ENCODE measurements at regions not wholly inside any gene's neighbourhood (a gene's known extent, or its start where the extent isn't known, plus 50 kb on each side); places are given as distances from the start of the nearest gene placed in this dataset.
"Not testable (repeated sequence)": the region's sequence is repeated elsewhere in the genome, so short reads cannot be mapped to it uniquely, and the experiment has no call there.

DNA sequence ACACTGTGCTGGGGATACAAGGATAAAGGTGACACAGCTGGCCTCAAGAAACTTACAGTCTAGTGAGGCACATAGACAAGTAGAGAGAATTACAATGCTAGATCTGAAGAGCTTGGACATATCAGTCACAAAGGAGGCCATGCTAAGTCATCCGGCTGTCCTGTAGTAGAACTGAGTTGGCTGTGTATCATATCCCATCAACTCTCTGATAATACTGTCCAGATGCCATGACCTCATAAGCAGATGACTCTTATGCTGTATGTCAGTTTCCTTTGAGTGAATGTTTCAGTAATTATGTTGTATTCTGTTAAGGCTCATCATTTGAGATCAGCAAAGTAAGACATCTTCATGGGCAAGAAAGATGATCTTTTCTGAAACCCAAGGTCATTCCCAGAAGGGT, 442.9 kb downstream of the MID1IP1 start:
- DNase-seq: no peak

DNA sequence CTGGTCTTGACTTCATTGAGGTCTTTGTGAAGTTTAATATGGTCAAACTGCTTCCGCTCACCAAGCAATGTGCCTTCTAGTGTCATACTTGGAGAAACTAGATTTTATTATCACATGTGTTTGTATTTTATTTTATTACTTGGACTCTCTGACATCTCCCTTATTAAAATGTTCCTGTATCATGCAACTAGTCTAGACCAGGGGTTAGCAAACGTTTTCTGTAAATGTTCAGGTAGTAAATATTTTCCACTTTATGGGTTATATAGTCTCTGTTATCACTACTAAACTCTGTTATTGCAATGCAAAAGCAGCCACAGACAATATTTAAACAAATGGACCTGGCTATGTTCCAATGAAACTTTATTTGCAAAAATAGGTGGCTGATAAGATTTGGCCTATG, 443.8 kb downstream of the MID1IP1 start:
- no peak for DNase-seq

DNA sequence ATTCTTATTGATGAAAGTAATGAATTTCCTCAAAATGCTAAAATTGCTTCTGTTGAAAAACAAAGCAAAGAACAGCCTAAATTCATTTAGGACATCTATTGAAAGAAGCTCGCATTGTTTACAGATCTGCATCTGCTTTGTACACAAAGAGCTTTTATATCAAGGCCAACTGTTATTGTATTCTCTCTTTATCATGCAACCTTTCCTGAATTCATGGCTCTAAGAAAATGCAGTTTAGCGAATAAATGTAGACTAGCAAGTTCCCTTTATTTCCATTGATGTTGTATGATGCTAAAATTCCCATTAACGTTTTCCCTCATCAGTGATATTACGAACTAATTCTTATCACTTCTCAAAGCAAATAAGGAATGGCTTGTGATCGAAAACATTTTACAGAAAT, 446.3 kb downstream of the MID1IP1 start:
- DNase-seq: no peak

DNA sequence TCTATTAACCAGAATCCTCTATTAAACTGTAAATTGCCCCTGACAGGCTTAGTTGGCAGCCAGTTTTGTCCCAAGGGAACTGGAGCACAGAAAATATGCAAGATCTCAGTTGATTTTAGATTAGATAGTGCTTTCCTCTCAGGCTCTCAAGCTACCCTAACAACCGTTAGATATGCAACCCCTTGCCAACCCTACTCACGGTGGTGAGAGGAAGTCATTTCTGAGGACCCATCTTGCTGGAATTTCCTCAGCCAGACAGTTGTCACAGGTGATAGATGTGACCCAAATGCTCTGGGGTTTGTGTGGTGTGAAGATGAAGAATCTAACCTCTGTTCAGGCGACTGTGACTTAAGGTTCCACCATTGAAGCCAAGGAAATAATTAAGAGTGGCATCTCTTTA, 447.1 kb downstream of the MID1IP1 start:
- no peak for DNase-seq

DNA sequence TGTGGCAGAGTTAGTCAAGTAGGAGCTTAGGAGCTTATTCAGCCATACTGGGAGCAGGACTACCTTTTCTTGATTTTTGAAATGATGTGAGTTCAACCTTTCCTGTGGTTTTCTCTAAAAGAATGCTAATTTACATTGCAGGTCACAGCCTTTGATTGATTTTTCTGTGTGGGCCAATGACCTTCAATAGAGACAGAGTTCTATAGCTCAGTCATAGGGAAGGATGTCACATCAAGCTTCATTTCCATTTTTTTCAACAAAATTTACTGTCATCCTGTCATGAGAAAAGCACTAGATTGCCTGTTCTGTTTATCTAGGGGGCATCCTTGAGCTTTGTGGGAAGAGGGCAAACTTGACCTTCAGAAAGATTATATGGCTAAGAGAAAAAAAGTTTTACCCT, 448.7 kb downstream of the MID1IP1 start:
- no peak for DNase-seq

DNA sequence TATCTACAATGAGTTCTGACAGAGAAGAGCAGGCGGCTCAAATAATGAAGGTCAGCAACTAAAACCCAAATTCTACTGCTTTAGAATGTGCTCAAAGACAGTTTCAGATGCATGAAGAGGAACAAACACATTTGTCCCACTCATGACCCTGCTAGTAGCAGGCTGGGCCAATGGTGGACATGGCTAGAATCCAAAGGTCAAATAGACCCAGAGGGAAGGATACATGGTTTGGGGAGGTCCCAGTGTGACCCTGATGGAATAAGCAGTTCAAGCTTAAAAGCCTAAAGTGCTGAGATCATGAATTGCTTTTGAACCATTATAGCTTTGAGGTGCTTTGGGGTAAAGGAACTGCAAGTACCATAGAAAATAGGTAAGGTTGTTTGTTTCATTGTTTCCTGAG, 450.7 kb downstream of the MID1IP1 start:
- DNase-seq: no peak

DNA sequence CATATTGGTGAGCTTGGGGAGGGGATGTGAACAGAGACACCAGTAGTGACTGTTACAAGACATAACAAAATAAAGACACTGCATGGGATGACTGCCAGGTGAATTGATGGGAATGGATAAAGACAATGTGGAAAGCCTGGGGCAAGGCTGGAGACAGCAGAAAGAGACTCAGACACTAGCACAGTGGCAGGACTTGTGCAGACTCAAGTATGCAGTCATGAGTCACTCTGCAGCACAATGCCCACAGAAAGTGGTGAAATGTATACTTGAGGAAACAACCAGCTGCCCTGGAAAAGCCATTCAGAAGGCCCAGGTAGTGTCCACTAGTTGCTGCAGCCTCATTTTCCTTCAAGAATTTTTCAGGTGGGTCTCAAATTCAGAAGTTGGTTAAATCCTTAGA, 452.3 kb downstream of the MID1IP1 start:
- no peak for DNase-seq

DNA sequence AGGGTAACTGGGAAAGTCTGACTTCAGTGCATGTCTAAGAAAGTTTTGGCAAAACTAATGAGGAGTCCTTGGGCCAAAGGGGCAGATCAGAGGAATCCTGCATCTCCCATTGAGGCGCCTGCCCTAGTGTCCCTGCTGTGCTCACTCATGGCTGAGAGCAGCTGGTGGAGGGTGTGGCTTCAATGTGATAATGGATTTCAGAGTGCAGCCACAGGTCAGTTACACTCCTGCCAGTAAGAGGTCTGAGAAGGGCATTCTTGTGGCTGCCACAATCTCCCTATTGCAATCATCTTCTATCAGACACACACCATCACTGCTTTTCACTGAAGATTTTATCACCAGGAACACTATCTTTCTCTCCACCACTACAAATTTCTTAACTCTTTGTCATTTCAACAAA, 457.1 kb downstream of the MID1IP1 start:
- no peak for DNase-seq

DNA sequence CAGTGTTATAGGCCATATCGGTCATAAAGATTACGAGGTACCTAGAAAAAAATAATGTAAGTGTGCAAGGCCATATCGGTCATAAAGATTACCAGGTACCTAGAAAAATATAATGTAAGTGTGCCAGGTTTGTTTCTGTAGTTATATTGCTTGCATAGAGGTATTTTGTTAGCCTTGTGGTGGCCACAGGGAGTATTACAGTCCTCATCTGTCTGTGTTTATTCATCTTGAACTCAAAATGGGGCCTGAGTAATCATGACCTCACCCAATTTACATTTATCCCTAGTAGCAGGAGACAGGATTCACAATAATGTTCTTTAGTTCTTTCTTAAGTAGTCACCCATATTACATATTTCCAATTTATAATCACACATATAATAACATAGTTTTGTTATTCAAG, 459.7 kb downstream of the MID1IP1 start:
- no peak for DNase-seq

DNA sequence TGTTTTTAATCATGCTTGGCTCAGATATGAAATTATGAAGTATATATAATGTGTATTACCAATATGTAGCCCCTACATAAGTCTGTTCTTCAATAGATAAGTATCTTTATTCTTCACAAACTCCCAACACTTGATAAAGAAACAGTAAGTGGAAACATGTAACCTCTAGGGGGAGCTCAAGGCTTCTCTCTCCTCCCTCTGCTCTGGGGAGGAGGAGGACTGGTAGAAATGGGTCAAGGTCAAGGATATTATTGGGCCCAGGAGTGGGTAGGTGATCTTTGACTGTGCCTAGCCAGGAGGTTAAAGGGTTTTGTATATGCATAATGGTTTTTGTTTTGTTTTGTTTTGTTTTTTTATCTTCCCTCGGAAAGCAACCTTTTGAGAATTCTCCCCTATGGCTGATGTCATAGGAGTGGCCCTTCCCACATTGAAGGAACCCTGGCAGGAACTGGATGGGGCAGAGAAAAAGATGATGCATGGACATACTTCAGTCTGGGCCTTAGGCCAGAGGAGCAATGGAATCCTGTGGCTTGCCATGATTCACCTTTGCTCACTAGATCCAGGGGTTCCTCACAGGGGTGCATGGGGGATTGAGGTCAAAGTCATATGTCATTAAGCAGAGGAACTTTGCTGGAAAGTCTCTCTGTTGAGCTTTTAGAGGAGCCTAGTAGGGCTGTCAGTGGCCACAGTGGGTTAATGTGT, 460.3 kb downstream of the MID1IP1 start:
- DNase-seq: no peak

DNA sequence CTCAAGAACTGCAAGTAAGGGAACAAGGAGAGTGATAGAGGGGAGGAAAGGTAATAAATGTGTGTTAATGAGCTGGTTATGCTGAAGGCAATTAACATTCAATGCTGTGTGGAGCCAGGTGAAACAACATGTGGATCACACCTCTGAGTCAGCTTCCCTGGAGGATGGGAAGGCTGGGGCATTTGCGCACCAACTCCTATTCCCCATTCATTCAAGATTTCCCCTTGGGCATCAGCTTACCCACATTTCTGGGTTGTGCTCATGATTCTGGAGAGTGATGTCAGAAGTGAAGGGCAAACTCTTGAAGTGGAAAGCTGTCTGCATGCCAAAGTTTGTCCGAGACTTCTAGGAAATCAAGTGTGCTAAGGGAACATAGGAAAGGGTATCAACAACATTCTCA, 461.4 kb downstream of the MID1IP1 start:
- DNase-seq: no peak

DNA sequence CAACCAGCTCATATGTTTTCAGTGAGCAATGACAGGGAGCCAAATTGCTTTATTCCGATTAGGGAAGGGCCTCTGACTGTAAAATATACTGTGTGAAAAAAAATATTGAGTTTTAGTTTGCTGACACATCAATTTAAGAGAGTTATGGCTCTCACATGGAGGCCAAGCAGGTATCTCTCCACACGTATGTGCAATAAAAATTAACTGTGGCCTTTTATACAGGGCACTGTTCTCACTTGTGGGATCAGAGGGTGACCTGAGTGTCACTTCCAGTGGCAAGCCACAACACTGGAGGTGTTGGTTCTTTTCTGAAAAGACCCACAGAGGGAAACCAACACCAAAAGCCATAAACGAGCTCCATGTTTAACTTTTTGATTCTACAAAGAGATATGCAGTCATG, 462.8 kb downstream of the MID1IP1 start:
- no peak for DNase-seq

DNA sequence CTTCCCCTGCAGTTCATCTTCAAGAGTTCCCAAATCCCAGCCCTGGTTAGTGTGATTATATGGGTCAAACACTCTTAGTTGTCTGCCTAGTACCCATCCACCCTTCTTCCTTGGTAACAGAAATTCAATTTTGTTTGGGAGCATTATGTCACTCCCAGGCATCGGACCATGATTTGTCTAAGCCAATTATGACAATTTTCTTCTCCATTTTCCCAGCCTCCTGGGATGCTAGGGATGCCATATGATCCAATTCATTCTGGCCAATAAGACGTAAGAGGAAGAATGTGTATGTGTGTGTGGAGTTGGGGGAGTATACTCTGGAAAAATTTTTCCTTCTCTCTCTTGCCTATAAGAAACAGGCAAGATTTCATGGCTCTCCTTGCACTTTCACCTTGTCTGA, 465.9 kb downstream of the MID1IP1 start:
- no peak for DNase-seq

DNA sequence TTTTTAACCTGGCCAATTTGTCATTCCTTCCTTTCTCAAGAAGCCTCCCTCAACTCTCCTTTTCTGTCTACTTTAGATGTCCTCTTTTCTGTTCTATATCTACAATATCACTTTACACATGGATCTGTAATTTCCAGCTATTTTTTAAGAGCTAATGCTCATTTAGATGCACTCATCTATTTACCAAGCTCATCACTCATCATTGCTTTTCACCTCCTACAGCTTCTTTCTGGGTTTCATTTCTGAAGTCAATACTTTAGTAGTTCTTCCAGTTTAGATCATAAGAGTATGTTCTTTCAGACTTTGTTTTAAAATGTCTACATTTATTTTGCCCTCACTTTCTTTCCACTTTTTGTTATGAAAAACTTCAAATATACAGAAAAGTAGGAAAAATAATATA, 466.9 kb downstream of the MID1IP1 start:
- no peak for DNase-seq

DNA sequence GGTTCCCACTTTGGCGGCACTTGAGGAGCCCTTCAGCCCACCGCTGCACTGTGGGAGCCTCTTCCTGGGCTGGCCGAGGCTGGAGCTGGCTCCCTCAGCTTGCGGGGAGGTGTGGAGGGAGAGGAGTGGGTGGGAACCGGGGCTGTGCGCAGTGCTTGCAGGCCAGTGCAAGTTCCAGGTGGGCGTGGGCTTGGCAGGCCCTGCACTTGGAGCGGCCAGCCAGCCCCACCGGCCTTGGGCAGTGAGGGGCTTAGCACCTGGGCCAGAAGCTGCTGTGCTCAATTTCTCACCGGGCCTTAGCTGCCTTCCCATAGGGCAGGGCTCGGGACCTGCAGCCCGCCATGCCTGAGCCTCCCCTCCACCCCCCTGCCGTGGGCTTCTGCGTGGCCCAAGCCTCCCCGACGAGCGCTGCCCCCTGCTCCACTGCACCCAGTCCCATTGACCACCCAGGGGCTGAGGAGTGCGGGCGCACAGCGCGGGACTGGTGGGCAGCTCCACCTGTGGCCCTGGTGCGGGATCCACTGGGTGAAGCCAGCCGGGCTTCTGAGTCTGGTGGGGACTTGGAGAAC, 474.3 kb downstream of the MID1IP1 start:
- no peak for DNase-seq

DNA sequence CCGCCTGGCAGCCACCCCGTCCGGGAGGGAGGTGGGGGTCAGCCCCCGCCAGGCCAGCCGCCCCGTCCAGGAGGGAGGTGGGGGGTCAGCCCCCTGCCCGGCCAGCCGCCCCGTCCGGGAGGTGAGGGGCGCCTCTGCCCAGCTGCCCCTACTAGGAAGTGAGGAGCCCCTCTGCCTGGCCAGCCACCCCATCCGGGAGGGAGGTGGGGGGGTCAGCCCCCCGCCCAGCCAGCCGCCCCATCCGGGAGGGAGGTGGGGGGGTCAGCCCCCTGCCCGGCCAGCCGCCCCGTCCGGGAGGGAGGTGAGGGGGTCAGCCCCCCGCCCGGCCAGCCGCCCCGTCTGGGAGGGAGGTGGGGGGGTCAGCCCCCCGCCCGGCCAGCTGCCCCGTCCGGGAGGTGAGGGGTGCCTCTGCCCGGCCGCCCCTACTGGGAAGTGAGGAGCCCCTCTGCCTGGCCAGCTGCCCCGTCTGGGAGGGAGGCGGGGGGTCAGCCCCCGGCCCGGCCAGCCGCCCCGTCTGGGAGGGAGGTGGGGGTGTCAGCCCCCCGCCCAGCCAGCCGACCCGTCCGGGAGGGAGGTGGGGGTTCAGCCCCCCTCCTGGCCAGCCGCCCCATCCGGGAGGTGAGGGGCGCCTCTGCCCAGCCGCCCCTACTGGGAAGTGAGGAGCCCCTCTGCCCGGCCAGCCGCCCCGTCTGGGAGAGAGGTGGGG, 476.6 kb downstream of the MID1IP1 start:
- not testable (repeated sequence) for DNase-seq

DNA sequence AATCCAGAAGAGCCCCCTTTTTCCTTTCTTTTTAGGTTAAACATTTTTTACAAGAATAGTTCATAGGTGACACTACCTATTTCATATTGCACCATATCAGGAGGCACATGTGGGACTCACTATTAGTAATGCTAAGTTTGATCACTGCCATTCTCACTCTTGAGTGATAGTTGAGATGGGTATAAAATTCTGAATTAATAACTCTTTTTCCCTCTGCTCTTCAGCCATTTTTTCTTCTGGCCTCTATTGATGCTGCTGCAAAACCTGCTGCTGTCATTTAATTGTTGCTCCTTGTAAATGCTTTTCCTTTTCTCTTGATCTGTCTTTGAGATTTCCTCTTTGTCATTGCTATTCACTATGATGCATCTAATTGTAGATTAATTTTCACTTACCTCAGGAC, 482.0 kb downstream of the MID1IP1 start:
- no peak for DNase-seq

DNA sequence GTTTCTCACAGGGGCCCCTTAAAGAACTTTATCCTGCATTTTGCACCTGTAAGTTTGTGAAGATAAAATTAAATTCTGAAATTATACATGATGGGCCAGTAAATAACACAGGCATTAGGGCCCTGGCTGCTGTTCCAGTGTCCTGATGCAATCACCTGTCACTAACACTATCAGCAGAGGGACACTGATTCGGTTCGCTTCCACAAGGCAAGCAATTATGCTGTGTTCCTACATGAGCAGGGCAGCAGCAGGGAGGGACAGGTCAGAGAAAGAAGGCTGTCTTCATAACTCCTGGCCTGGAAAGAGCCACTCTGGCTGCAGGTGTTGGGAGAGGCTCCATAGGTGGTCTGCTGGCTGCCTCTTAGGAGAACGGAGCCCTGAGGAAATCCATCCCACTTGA, 487.3 kb downstream of the MID1IP1 start:
- DNase-seq: no peak

DNA sequence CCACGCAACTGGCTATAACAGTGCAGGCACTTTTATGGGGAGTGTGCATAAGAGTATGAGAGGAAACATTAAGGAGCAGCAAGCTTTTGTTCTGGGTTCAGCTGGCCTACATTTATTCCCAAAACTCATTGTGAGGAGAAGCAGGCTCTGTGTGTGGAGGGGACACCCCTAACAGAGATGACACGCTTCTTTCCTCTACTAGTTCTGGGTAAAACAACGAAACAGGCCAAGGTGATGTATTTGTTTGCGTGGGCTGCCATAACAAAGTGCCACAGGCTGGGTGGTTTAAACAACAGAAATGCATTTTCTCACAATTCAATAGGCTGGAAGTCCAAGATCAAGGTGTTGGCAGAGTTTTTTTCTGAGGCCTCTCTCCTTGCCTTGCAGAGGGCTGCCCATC, 488.6 kb downstream of the MID1IP1 start:
- no peak for DNase-seq

DNA sequence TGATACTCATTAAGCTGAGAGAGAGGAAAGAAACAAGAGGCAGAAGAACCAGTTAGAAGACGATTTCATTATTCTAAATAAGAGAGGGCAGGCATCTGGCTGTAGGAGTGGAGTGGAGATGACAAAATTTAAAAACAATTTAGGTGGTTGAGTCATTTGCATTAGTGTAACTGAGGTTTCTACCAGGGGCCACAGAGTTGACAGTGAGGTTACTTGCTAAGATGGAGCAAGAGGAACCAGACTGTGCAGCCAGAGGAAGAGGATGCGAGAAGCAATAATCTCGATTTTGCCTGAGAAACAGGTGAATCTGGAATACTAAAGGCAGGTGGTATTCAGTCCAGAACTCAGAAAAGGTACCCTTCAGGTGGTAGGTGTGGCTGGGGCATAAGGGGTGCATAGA, 491.9 kb downstream of the MID1IP1 start:
- DNase-seq: no peak

DNA sequence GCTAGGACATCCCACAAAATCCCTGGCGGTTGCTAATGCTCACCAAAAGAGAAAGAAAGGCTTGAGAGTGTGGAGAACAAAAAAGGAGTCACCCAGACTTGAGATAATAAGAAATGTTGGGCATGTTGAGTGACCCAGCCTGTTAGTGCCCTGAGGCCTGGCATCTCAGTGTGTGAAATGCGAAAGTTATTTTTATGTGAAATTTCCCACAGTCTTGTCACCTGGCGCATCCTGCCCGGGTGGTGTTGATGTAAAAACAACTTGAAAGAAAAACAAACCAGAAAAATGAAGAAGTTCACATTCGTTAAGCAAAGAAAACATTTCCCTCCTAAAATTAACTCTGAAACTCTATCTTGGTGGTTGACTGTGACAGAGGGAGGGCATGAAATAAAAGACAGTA, 495.2 kb downstream of the MID1IP1 start:
- DNase-seq: no peak

DNA sequence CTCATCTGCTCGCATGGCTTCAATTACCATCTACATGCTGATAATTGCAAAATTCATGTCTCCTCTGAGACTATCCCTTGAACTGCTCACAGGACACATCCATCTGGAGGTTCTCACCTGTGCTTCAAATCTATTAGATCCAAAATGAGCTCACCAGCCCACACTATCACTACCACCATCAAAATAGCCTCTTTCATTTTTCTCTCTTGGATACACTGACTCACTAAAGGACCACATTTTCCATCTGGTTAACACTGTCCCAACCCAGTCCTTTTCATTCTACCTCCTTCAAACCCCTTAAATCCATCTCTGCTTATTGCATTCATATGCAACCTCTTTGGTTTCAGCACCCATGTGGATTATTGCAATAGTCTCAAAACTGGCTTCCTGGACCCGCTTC, 497.6 kb downstream of the MID1IP1 start:
- no peak for DNase-seq

DNA sequence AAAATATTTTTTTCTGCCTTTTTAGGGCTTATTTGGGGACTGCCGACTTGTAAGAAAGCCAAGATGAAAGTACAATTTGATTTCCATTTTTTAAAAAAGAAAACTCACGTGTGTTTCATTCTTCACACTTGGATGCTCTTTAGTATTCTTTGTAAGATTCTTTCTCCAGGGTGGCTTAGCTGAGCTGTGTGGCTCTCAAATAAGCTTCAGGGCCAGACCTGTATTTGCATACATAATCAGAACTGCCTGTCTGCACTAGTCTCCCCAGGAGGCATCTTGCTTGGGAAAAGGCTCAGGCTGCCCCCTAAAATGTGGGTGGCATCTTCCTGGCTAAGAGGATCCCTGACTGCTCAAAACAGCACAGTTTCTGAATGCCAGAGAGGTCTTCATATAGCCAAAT, 498.4 kb downstream of the MID1IP1 start:
- no peak for DNase-seq

DNA sequence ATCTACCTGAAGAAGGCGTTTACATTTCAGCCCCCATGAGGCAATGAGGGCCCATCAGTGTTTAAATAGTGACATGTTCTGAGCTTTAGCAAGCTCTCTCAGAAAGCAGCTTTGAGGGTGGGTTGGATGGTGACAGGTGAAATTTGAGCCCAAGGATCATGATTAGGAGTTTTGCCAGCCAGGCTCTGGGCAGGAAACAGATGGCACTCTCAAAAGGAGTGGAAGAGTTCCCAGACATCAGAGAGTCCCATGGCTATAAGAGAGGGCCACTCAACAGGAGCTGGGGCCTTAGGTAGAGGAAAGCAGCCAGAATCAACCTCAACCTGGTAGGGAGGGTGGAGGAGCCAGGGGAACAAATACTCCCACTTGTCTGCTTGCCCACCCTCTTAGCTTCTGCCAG, 499.8 kb downstream of the MID1IP1 start:
- no peak for DNase-seq

DNA sequence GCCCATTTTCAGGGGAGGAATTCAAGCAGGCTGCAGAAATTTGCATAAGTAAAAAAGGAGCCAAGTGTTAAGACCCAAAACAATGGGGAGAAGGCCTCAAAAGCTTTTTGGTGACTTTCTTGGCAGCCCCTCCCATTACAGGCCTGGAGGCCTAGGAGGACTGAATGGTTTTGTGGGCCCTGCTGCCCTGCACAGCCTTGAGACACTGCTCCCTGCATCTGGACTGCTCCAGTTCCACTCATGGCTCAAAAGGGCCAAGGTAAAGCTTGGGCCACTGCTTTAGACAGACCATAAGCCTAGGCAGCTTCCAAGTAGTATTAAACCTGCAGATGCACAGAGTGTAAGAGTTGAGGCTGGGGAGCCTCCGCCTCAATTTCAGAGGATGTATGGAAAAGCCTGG, 501.6 kb downstream of the MID1IP1 start:
- no peak for DNase-seq
